Ascending aorta (tissue), 2 donors: ENCODE measurements at regions not wholly inside any gene's neighbourhood (a gene's known extent, or its start where the extent isn't known, plus 50 kb on each side); places are given as distances from the start of the nearest gene placed in this dataset.

Experiments
- DNase-seq, 2 donors: peaks; one replicate each; pipeline ENCODE4 v3.0.0-alpha.2; 2019; ENCODE audit warnings: low spot score in 2 of 2
- H3K27ac ChIP-seq, 2 donors: fragments of 200-600 bp; sonication (generic); one replicate each; pipeline ENCODE4 v1.5.1; 2016 to 2017; ENCODE audit warnings: mild to moderate bottlenecking in 1 of 2
- H3K27me3 ChIP-seq: fragments of 200-600 bp; sonication (generic); one replicate; pipeline ENCODE4 v1.5.1; 2017
- H3K36me3 ChIP-seq, 2 donors: fragments of 200-600 bp; sonication (generic); one replicate each; pipeline ENCODE4 v1.5.1; 2016
- H3K4me1 ChIP-seq, 2 donors: fragments of 200-600 bp; sonication (generic); one replicate each; pipeline ENCODE4 v1.5.1; 2016 to 2017; ENCODE audit warnings: mild to moderate bottlenecking in 1 of 2
- H3K4me3 ChIP-seq, 2 donors: fragments of 200-600 bp; sonication (generic); one replicate each; pipeline ENCODE4 v1.5.1; 2016 to 2017; ENCODE audit warnings: mild to moderate bottlenecking in 1 of 2
- H3K9me3 ChIP-seq, 2 donors: fragments of 200-600 bp; sonication (generic); one replicate each; pipeline ENCODE4 v1.5.1; 2016
- intact Hi-C: fragments of 100-400 bp; cut with DNase I; formaldehyde crosslinking; loops from one replicate; pipeline ENCODE4 v1.15.1; 2023
- TF ChIP-seq, protein P1 (sequence below), 3 experiments: fragments of 200-600 bp in 2 of 3; fragments of 450-650 bp in 1 of 3; sonication (generic) in 2 of 3; IDR thresholded peaks; one replicate each; pipeline ENCODE4 v1.5.1; 2016 to 2019; ENCODE audit warnings: antibody characterized with exemption in 3 of 3, mild to moderate bottlenecking in 1 of 3, moderate library complexity in 1 of 3

DNA sequence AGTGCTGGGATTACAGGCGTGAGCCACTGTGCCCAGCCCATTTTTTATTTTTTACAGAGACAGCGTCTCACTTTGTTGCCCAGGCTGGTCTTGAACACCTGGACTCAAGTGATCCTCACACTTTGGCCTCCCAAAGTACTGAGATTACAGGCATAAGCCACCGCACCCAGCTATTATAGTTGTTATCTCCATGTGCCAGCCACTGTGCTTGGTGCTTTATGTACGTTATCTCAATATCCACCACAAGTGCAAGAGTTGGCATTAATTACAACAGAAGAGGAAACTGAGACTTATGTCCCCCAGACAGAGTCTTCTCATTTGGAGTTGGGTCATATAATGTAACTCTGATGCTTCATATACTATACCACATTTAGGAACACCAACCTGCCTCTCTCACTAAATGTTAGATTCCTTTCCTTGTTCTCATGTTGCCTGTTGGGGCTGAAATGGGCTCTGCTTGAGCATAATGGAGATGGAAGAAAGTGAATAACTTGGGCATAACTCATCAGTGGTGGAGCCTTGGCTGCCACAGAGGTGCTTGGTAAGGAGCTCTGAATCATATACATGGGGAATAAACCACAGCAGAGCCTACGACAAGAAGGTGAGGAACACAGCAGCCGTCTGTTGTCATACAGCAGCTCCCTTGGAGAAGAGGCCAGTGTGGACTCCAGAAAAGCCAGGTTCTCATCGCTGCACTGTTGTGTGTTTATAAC is 84.3 kb downstream of the SPRY1 start:
- no peak for DNase-seq
- TF ChIP-seq, protein P1, sequence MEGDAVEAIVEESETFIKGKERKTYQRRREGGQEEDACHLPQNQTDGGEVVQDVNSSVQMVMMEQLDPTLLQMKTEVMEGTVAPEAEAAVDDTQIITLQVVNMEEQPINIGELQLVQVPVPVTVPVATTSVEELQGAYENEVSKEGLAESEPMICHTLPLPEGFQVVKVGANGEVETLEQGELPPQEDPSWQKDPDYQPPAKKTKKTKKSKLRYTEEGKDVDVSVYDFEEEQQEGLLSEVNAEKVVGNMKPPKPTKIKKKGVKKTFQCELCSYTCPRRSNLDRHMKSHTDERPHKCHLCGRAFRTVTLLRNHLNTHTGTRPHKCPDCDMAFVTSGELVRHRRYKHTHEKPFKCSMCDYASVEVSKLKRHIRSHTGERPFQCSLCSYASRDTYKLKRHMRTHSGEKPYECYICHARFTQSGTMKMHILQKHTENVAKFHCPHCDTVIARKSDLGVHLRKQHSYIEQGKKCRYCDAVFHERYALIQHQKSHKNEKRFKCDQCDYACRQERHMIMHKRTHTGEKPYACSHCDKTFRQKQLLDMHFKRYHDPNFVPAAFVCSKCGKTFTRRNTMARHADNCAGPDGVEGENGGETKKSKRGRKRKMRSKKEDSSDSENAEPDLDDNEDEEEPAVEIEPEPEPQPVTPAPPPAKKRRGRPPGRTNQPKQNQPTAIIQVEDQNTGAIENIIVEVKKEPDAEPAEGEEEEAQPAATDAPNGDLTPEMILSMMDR (IDR thresholded peaks at IDR 0.05): no peak

DNA sequence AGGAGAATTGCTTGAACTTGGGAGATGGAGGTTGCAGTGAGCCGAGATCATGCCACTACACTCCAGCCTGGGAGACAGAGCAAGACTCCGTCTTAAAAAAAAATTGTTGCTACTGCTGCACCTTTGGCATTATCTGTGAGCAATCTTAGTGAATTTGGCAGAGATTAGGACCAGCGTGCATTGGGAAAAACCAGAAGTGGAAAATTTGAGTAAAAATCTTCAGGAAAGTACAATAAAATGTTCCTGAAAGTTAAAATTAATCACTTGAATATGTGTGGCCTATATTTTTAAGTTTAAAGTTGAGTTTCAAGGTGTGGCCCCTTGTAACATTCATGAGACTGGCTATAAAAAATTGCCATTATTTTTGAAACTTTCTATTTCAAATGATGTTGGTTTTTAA is 85.1 kb downstream of the SPRY1 start:
- DNase-seq: no peak
- Histone ChIP-seq H3K9me3 (no peaks in the 10 kb centered on the region), H3K27me3 (no peaks in the 10 kb centered on the region), H3K27ac (no peak overlapping the region), H3K4me3 (no peak overlapping the region), H3K4me1 (no peaks in the 10 kb centered on the region), H3K36me3 (no peaks in the 10 kb centered on the region)
- intact Hi-C loops: no loop called here
- TF ChIP-seq, protein P1 (IDR thresholded peaks at IDR 0.05): no peak

More for the DNA sequence above, 84.3 kb downstream of the SPRY1 start:
- no peak overlapping the region for H3K27ac ChIP-seq
- no peak overlapping the region for H3K4me3 ChIP-seq
- no peaks in the 10 kb centered on the region for H3K9me3 ChIP-seq
- H3K27me3 ChIP-seq: no peaks in the 10 kb centered on the region
- H3K36me3 ChIP-seq: no peaks in the 10 kb centered on the region
- H3K4me1 ChIP-seq: no peaks in the 10 kb centered on the region
- intact Hi-C loops: no loop called here

DNA sequence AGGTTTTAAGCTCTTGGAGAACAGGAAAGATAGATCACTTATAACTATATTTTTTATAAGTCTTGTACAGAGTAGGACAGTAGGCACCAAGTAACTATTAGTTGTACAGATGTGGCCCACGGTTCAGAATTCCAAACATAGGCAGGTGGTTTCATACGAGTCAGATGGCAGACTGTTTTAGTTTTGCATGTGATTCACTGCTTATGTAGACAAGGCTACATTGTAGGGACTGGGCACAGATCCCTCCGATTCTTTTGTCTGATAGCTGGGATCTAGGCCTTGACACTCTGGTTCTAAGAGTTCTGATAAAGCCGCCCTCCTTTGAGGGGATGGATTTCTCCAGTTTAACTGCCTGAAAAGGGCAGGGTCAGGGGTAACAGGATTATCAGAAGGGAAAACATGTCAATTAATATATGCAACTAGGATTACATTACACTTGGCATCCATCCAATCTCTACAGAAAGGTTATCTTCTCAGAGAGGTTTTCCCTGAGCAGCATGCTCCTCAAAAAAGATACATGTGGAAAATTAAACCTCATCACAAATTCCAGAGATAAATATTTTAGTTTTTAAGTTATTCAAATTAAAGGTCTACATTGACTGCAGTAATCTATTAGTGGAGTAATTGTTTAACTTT is 87.8 kb downstream of the SPRY1 start:
- TF ChIP-seq, protein P1 (IDR thresholded peaks at IDR 0.05): no peak
- H3K27ac ChIP-seq: no peak overlapping the region
- H3K36me3 ChIP-seq: no peaks in the 10 kb centered on the region
- no peaks in the 10 kb centered on the region for H3K4me1 ChIP-seq
- H3K27me3 ChIP-seq: no peaks in the 10 kb centered on the region
- no peak for DNase-seq
- intact Hi-C loops: no loop called here
- H3K9me3 ChIP-seq: no peaks in the 10 kb centered on the region
- H3K4me3 ChIP-seq: no peak overlapping the region

DNA sequence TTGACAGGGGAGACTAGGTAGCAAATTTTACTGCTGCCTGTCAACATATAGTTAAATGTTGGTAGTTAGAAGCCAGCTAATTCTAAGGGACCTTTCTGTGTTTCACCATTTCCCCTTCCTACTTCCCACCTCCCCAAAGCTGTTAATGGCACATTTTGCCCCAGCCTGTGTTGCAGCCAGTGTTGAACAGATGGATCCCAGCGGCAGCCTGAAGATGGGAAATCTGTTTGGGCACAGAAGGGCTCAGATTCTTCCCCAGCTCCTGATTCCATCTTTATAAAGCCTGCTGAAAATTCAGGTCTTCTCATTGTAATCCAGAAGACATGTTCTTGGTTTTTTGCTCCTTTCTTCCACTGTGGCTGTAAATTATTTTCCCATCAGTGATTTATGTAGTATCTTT is 89.0 kb downstream of the SPRY1 start:
- no peak for DNase-seq
- intact Hi-C loops: no loop called here
- TF ChIP-seq, protein P1 (IDR thresholded peaks at IDR 0.05): no peak
- no peaks in the 10 kb centered on the region for H3K27me3 ChIP-seq
- no peaks in the 10 kb centered on the region for H3K36me3 ChIP-seq
- no peaks in the 10 kb centered on the region for H3K4me1 ChIP-seq
- no peak overlapping the region for H3K27ac ChIP-seq
- no peak overlapping the region for H3K4me3 ChIP-seq
- no peaks in the 10 kb centered on the region for H3K9me3 ChIP-seq

DNA sequence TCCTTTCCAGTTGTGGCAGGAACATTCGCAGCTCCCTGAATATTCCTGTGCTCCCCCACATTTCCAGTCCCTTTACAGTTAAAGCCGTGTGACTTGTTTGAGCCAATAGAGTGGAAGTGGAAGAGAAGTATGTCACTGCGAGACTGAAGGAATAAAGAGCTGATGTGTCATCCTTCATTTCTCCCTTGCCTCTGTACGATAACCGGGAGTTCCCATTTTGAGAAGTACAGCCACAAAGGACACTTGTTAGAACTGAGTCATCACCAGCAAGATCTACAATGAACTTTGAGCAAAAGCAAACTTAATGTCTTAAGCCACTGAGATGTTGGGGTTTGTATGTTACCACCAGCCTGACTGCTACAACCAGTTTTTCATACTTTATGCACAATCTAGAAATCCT is 92.3 kb downstream of the SPRY1 start:
- Histone ChIP-seq H3K27ac (no peak overlapping the region), H3K9me3 (no peaks in the 10 kb centered on the region), H3K4me3 (no peak overlapping the region), H3K4me1 (no peaks in the 10 kb centered on the region), H3K36me3 (no peaks in the 10 kb centered on the region), H3K27me3 (no peaks in the 10 kb centered on the region)
- TF ChIP-seq, protein P1 (IDR thresholded peaks at IDR 0.05): no peak
- intact Hi-C loops: no loop called here
- no peak for DNase-seq
